ENCODE measurements at regions not wholly inside any gene's neighbourhood (a gene's known extent, or its start where the extent isn't known, plus 50 kb on each side); places are given as distances from the start of the nearest gene placed in this dataset.

GRCh38 chr13:82356667-82357410 lies 1525.4 kb downstream of the SLITRK1 start:
- H3K4me1 Mint-ChIP-seq (ENCODE audit: low read depth) = no peaks in the 10 kb centered on the region
- H3K27ac Mint-ChIP-seq = no peak overlapping the region
- ATAC-seq (no peak), DNase-seq (no peak)
- no peak overlapping the region for H3K4me3 Mint-ChIP-seq
- H3K27me3 Mint-ChIP-seq (ENCODE audit: low read depth) = no peaks in the 10 kb centered on the region
- H3K9me3 Mint-ChIP-seq (ENCODE audit: insufficient read depth) = peaks cover 8% of the 10 kb centered on the region
- ChIA-PET POLR2A (no interaction called here), CTCF (no interaction called here)
- no peaks in the 10 kb centered on the region for H3K36me3 Mint-ChIP-seq (ENCODE audit: low read depth)

- H3K27me3 Mint-ChIP-seq (ENCODE audit: low read depth) = no peaks in the 10 kb centered on the region
- no peak overlapping the region for H3K4me3 Mint-ChIP-seq
- ChIA-PET CTCF (no interaction called here), POLR2A (no interaction called here)
- H3K4me1 Mint-ChIP-seq (ENCODE audit: low read depth) = no peaks in the 10 kb centered on the region
- DNase-seq (no peak), ATAC-seq (no peak)
- H3K27ac Mint-ChIP-seq = no peak overlapping the region
- no peaks in the 10 kb centered on the region for H3K36me3 Mint-ChIP-seq (ENCODE audit: low read depth)
- peaks cover 5% of the 10 kb centered on the region for H3K9me3 Mint-ChIP-seq (ENCODE audit: insufficient read depth)
Observed at GRCh38 chr13:82344867-82345266, 1537.4 kb downstream of the SLITRK1 start.

- ChIA-PET POLR2A (no interaction called here), CTCF (no interaction called here)
- no peak for ATAC-seq
- H3K27ac Mint-ChIP-seq = no peak overlapping the region
- H3K9me3 Mint-ChIP-seq (ENCODE audit: insufficient read depth) = peaks cover 10% of the 10 kb centered on the region
- H3K4me1 Mint-ChIP-seq (ENCODE audit: low read depth) = no peaks in the 10 kb centered on the region
- H3K4me3 Mint-ChIP-seq = no peak overlapping the region
- no peaks in the 10 kb centered on the region for H3K36me3 Mint-ChIP-seq (ENCODE audit: low read depth)
- no peak for DNase-seq
- no peaks in the 10 kb centered on the region for H3K27me3 Mint-ChIP-seq (ENCODE audit: low read depth)
Observed at GRCh38 chr13:82341116-82341515, 1541.2 kb downstream of the SLITRK1 start.

GRCh38 chr13:82330499-82330898 lies 1551.8 kb downstream of the SLITRK1 start:
- H3K27me3 Mint-ChIP-seq (ENCODE audit: low read depth) = no peaks in the 10 kb centered on the region
- POLR2A ChIA-PET = no interaction called here
- no peak overlapping the region for H3K4me3 Mint-ChIP-seq
- H3K27ac Mint-ChIP-seq = no peak overlapping the region
- no peak for DNase-seq
- peaks cover 7% of the 10 kb centered on the region for H3K9me3 Mint-ChIP-seq (ENCODE audit: insufficient read depth)
- ATAC-seq = no peak
- no peaks in the 10 kb centered on the region for H3K4me1 Mint-ChIP-seq (ENCODE audit: low read depth)
- no peaks in the 10 kb centered on the region for H3K36me3 Mint-ChIP-seq (ENCODE audit: low read depth)
- CTCF ChIA-PET = interaction anchor here (0.8 kb wide), 1 partner anchor 1160 kb away, joined by 3 read pairs; no protein-coding TSS in a partner anchor

- no peaks in the 10 kb centered on the region for H3K27me3 Mint-ChIP-seq (ENCODE audit: low read depth)
- no peak overlapping the region for H3K27ac Mint-ChIP-seq
- ChIA-PET CTCF (no interaction called here), POLR2A (no interaction called here)
- H3K4me3 Mint-ChIP-seq = no peak overlapping the region
- no peaks in the 10 kb centered on the region for H3K36me3 Mint-ChIP-seq (ENCODE audit: low read depth)
- DNase-seq = no peak
- ATAC-seq = no peak
- H3K9me3 Mint-ChIP-seq (ENCODE audit: insufficient read depth) = peaks cover 13% of the 10 kb centered on the region
- H3K4me1 Mint-ChIP-seq (ENCODE audit: low read depth) = no peaks in the 10 kb centered on the region
Observed at GRCh38 chr13:82323101-82323500, 1559.2 kb downstream of the SLITRK1 start.

- ChIA-PET CTCF (no interaction called here), POLR2A (no interaction called here)
- Mint-ChIP-seq H3K4me3 (no peak overlapping the region), H3K27me3 (ENCODE audit: low read depth) (no peaks in the 10 kb centered on the region), H3K4me1 (ENCODE audit: low read depth) (no peaks in the 10 kb centered on the region), H3K27ac (no peak overlapping the region), H3K9me3 (ENCODE audit: insufficient read depth) (peaks cover 17% of the 10 kb centered on the region), H3K36me3 (ENCODE audit: low read depth) (no peaks in the 10 kb centered on the region)
- DNase-seq = no peak
- ATAC-seq = no peak
Observed at GRCh38 chr13:82305588-82305987, 1576.7 kb downstream of the SLITRK1 start.

- CTCF ChIA-PET = no interaction called here
- Mint-ChIP-seq H3K36me3 (ENCODE audit: low read depth) (no peaks in the 10 kb centered on the region), H3K27ac (no peak overlapping the region), H3K4me1 (ENCODE audit: low read depth) (no peaks in the 10 kb centered on the region), H3K27me3 (ENCODE audit: low read depth) (no peaks in the 10 kb centered on the region), H3K9me3 (ENCODE audit: insufficient read depth) (peaks cover 28% of the 10 kb centered on the region), H3K4me3 (no peak overlapping the region)
- POLR2A ChIA-PET = no interaction called here
- ATAC-seq (no peak), DNase-seq (no peak)
Observed at GRCh38 chr13:82298106-82298505, 1584.2 kb downstream of the SLITRK1 start.

- no peak overlapping the region for H3K4me3 Mint-ChIP-seq
- no peaks in the 10 kb centered on the region for H3K4me1 Mint-ChIP-seq (ENCODE audit: low read depth)
- CTCF ChIA-PET = no interaction called here
- H3K9me3 Mint-ChIP-seq (ENCODE audit: insufficient read depth) = peaks cover 17% of the 10 kb centered on the region
- H3K36me3 Mint-ChIP-seq (ENCODE audit: low read depth) = no peaks in the 10 kb centered on the region
- ATAC-seq (no peak), DNase-seq (no peak)
- no peaks in the 10 kb centered on the region for H3K27me3 Mint-ChIP-seq (ENCODE audit: low read depth)
- no peak overlapping the region for H3K27ac Mint-ChIP-seq
- POLR2A ChIA-PET = no interaction called here
Observed at GRCh38 chr13:82294226-82294625, 1588.0 kb downstream of the SLITRK1 start.

- H3K36me3 Mint-ChIP-seq (ENCODE audit: low read depth) = no peaks in the 10 kb centered on the region
- no peaks in the 10 kb centered on the region for H3K27me3 Mint-ChIP-seq (ENCODE audit: low read depth)
- H3K4me3 Mint-ChIP-seq = no peak overlapping the region
- no peak for ATAC-seq
- H3K4me1 Mint-ChIP-seq (ENCODE audit: low read depth) = no peaks in the 10 kb centered on the region
- ChIA-PET POLR2A (no interaction called here), CTCF (no interaction called here)
- H3K9me3 Mint-ChIP-seq (ENCODE audit: insufficient read depth) = peaks cover 17% of the 10 kb centered on the region
- H3K27ac Mint-ChIP-seq = no peak overlapping the region
- DNase-seq = no peak
Observed at GRCh38 chr13:82292334-82292733, 1589.9 kb downstream of the SLITRK1 start.

- no peaks in the 10 kb centered on the region for H3K36me3 Mint-ChIP-seq (ENCODE audit: low read depth)
- no peak for DNase-seq
- H3K9me3 Mint-ChIP-seq (ENCODE audit: insufficient read depth) = peaks cover 17% of the 10 kb centered on the region
- no peak overlapping the region for H3K27ac Mint-ChIP-seq
- no peak overlapping the region for H3K4me3 Mint-ChIP-seq
- no peaks in the 10 kb centered on the region for H3K4me1 Mint-ChIP-seq (ENCODE audit: low read depth)
- ChIA-PET POLR2A (no interaction called here), CTCF (no interaction called here)
- no peak for ATAC-seq
- H3K27me3 Mint-ChIP-seq (ENCODE audit: low read depth) = no peaks in the 10 kb centered on the region
Observed at GRCh38 chr13:82291852-82292251, 1590.4 kb downstream of the SLITRK1 start.

- Mint-ChIP-seq H3K36me3 (ENCODE audit: low read depth) (no peaks in the 10 kb centered on the region), H3K9me3 (ENCODE audit: insufficient read depth) (peaks cover 21% of the 10 kb centered on the region), H3K27me3 (ENCODE audit: low read depth) (no peaks in the 10 kb centered on the region), H3K4me3 (no peak overlapping the region), H3K27ac (no peak overlapping the region), H3K4me1 (ENCODE audit: low read depth) (no peaks in the 10 kb centered on the region)
- ChIA-PET CTCF (no interaction called here), POLR2A (no interaction called here)
- no peak for ATAC-seq
- no peak for DNase-seq
Observed at GRCh38 chr13:82275644-82276043, 1606.6 kb downstream of the SLITRK1 start.

GRCh38 chr13:82259284-82259683 lies 1623.0 kb downstream of the SLITRK1 start:
- no peaks in the 10 kb centered on the region for H3K27me3 Mint-ChIP-seq (ENCODE audit: low read depth)
- ChIA-PET CTCF (no interaction called here), POLR2A (no interaction called here)
- ATAC-seq = no peak
- DNase-seq = no peak
- H3K27ac Mint-ChIP-seq = no peak overlapping the region
- no peaks in the 10 kb centered on the region for H3K36me3 Mint-ChIP-seq (ENCODE audit: low read depth)
- H3K4me1 Mint-ChIP-seq (ENCODE audit: low read depth) = no peaks in the 10 kb centered on the region
- H3K9me3 Mint-ChIP-seq (ENCODE audit: insufficient read depth) = peaks cover 13% of the 10 kb centered on the region
- no peak overlapping the region for H3K4me3 Mint-ChIP-seq

GRCh38 chr13:82257790-82258507 lies 1624.3 kb downstream of the SLITRK1 start:
- H3K27me3 Mint-ChIP-seq (ENCODE audit: low read depth) = no peaks in the 10 kb centered on the region
- ChIA-PET CTCF (no interaction called here), POLR2A (no interaction called here)

More at GRCh38 chr13:82257790-82258507, 1624.3 kb downstream of the SLITRK1 start:
- Mint-ChIP-seq H3K9me3 (ENCODE audit: insufficient read depth) (peaks cover 13% of the 10 kb centered on the region), H3K27ac (no peak overlapping the region), H3K4me3 (no peak overlapping the region), H3K4me1 (ENCODE audit: low read depth) (no peaks in the 10 kb centered on the region), H3K36me3 (ENCODE audit: low read depth) (no peaks in the 10 kb centered on the region)
- DNase-seq (no peak), ATAC-seq (no peak)
